ENCODE measurements at regions not wholly inside any gene's neighbourhood (a gene's known extent, or its start where the extent isn't known, plus 50 kb on each side); places are given as distances from the start of the nearest gene placed in this dataset.

- no peak for TF ChIP-seq CTCF (IDR thresholded peaks at IDR 0.05; ENCODE audit: insufficient read depth, low read length)
- no peak for TF ChIP-seq REST (IDR thresholded peaks at IDR 0.05; ENCODE audit: insufficient replicate concordance, low read depth)
Observed at GRCh38 chr1:59138402-59138801, 158.5 kb upstream of the FGGY start.

Measured in HL-60 (cell line).